Epithelial cell of esophagus (primary cell): ENCODE measurements at regions not wholly inside any gene's neighbourhood (a gene's known extent, or its start where the extent isn't known, plus 50 kb on each side); places are given as distances from the start of the nearest gene placed in this dataset.
A peak's percentile ranks its signal among the peaks of the same experiment; 100 is the strongest.

Source experiments
- DNase-seq: peaks from one replicate; pipeline ENCODE4 v3.0.0; 2010; ENCODE audit warnings: low read depth
- H3K4me3 ChIP-seq: 2 replicates; pipeline ENCODE4 v1.5.1; 2011; ENCODE audit warnings: mild to moderate bottlenecking, low read length, control low read depth
- TF ChIP-seq, protein P1 (sequence below): IDR thresholded peaks from 2 replicates; pipeline ENCODE4 v1.5.1; 2011; ENCODE audit warnings: low read depth, mild to moderate bottlenecking, low read length, control low read depth, inconsistent platforms; ENCODE audit not compliant: insufficient read depth; ENCODE audit errors: missing control alignments

DNA sequence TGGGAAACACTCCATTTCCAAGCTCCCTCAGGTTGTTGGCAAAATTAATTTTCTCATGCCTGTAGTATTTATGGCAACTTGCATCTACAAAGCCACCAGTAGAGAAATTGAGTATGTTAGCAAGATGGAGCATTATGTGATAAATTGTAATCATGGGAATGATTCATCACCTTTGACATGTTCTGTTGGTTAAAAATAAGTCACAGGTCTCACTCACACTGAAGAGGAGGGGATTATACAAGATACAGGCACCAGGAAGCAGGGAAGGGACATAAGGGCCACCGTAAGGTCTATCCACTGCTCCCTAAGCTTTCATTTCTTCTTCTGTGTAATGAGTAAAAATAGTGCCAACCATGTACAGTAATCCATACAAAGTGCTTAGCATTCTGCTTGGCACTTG lies 313.0 kb downstream of the GBA3 start:
- no peak overlapping the region for H3K4me3 ChIP-seq
- DNase-seq = no peak
- TF ChIP-seq, protein P1, sequence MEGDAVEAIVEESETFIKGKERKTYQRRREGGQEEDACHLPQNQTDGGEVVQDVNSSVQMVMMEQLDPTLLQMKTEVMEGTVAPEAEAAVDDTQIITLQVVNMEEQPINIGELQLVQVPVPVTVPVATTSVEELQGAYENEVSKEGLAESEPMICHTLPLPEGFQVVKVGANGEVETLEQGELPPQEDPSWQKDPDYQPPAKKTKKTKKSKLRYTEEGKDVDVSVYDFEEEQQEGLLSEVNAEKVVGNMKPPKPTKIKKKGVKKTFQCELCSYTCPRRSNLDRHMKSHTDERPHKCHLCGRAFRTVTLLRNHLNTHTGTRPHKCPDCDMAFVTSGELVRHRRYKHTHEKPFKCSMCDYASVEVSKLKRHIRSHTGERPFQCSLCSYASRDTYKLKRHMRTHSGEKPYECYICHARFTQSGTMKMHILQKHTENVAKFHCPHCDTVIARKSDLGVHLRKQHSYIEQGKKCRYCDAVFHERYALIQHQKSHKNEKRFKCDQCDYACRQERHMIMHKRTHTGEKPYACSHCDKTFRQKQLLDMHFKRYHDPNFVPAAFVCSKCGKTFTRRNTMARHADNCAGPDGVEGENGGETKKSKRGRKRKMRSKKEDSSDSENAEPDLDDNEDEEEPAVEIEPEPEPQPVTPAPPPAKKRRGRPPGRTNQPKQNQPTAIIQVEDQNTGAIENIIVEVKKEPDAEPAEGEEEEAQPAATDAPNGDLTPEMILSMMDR = no peak

DNA sequence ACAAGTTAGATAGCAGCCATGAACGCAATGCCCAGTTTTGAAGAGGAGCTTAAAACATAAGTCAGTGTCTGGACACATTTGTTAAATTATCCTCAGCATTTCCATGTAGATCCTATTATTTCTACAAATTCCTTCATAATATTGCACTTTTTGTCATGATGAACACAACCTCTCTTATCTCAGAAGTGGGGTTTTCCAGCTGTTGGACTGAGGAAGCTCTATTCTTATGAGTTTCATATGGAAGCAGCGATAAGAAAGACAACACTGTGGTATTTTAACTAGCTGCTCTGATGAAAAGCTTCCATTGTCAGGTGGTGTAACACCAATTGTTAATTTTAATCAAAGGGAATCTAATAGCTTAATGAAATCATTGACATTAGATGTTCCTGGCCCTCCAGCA lies 308.7 kb downstream of the GBA3 start:
- no peak overlapping the region for H3K4me3 ChIP-seq
- TF ChIP-seq, protein P1 = no peak
- DNase-seq = no peak

DNA sequence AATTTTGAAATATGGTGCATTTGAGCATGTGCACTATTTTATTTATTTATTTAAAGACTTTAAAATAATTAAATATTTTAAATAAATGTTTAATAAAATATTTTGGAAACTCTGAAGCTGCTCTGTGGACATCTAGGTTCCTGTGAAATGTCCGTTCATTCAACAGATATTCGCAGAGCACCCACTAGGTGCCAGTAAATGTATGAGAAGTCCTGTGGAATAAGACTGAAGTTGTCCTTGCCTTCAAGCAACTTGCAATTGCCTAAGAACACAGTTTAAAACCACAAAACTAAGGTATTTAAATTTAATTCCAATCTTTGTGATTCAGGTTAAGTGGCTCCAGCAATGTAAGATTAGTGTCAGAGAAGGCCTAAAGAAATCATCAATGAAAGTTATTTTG lies 306.7 kb downstream of the GBA3 start:
- TF ChIP-seq, protein P1 = no peak
- no peak for DNase-seq

DNA sequence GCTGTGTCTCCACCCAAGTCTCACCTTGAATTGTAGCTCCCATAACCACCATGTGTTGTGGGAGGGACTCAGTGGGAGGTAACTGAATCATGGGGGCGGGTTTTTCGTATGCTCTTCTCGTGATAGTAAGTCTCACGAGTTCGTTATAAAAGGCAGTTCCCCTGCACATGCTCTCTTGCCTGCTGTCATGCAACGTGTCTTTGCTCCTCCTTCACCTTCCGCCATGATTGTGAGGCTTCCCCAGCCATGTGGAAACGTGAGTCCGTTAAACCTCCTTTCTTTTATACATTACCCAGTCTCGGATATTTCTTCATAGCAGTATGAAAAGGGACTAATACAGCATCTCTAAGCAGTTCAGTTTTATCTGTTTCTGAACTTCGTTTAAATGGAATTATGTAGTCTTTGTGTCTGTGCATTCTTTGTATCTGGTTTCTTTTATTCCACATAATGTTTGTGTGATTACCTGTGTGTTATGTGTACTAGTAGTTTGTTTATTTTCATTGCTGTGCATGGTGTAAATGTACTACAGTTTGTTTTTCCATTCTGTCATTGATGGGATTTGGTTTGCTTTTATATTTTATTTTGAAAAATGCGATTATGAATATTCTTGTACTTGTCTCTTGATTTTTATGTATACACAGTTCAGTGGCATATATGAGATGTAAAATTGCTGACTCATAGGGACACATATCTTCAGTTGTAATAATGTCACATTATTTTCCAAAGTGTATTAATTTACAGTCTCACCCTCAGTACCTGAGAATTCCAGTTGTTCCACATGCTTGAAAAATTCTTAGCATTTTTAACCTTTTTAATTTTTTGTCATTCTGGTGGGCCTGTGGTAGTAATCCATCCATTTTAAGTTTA lies 304.9 kb downstream of the GBA3 start:
- TF ChIP-seq, protein P1 = no peak
- no peak for DNase-seq
- H3K4me3 ChIP-seq = no peak overlapping the region

More for the DNA sequence above, 306.7 kb downstream of the GBA3 start:
- H3K4me3 ChIP-seq = no peak overlapping the region

DNA sequence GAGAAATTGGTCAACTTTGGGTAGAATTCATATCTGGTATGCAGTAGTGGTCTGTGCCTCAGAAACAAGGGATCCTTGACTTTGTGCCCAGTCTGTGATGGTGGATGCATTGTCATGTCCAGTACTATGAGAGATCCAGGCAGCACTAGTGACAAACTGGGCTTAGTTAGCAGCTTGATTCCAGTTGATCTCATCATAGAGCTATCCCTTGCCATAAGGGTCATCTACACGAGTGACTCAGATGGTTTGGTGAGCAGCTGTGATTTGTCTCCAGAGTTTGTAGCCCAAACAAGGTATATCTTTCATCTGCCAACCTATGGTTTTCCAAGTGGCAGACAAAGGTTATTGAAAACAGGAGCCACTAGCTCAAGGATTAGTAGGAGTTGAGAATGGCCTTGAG lies 298.8 kb downstream of the GBA3 start:
- TF ChIP-seq, protein P1 = no peak
- no peak for DNase-seq
- H3K4me3 ChIP-seq = no peak overlapping the region

DNA sequence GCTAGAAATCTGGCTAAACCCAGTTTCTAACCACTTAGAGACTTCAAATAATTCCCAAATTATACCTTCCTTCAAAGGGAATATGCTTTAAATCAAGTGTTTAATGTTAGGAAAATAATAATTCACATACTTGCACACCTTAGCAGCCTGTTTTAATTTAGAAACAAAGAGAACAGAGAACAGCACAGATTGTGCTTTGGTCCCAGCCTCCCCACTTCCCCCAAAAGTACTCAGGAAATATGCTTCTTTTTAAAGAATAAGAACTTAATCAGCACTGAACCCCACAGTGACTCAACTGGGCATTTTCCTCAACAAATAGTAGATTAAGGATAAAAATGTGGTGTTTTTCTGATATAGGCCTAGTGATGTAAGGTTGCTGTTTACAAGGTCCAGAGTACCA lies 295.8 kb downstream of the GBA3 start:
- TF ChIP-seq, protein P1 = no peak
- no peak for DNase-seq

DNA sequence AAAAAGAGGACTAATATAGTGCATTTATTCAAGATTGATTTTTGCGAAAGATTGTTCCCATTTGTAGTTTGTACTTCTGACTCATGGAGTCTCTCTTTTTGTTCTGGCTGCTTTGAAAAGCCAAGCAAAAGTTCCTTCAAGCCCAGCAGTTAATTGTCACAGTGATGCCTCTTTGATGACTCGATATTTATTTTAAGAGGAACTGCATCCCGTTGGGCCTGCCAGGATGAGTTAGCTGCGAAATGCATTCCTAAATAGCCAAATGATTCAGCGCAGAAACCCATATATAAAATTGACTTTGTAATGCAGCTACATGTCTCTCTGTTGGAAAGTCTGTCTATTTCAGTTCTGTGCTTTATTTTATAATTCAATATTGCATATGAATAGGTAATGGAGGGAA lies 295.1 kb downstream of the GBA3 start:
- TF ChIP-seq, protein P1 = no peak
- H3K4me3 ChIP-seq = no peak overlapping the region
- peak; percentile 52 for DNase-seq

More for the DNA sequence above, 295.8 kb downstream of the GBA3 start:
- H3K4me3 ChIP-seq = no peak overlapping the region
